Osteocyte (in vitro differentiated cells): ENCODE measurements at regions not wholly inside any gene's neighbourhood (a gene's known extent, or its start where the extent isn't known, plus 50 kb on each side); places are given as distances from the start of the nearest gene placed in this dataset.

ENCODE experiments used
- DNase-seq: peaks from one replicate; pipeline ENCODE4 v3.0.0; 2021; ENCODE audit warnings: mixed read lengths; ENCODE audit not compliant: unreplicated experiment; ENCODE audit errors: extremely low spot score
- H3K27ac Mint-ChIP-seq: one replicate; pipeline ENCODE4 v1.8.0; 2021; ENCODE audit warnings: mild to moderate bottlenecking, mixed read lengths; ENCODE audit not compliant: unreplicated experiment
- H3K27me3 Mint-ChIP-seq: one replicate; pipeline ENCODE4 v1.8.0; 2021; ENCODE audit warnings: mixed read lengths; ENCODE audit not compliant: unreplicated experiment
- H3K36me3 Mint-ChIP-seq: one replicate; pipeline ENCODE4 v1.8.0; 2021; ENCODE audit warnings: mixed read lengths; ENCODE audit not compliant: unreplicated experiment
- H3K4me1 Mint-ChIP-seq: one replicate; pipeline ENCODE4 v1.8.0; 2021; ENCODE audit warnings: mixed read lengths; ENCODE audit not compliant: unreplicated experiment
- H3K4me3 Mint-ChIP-seq: one replicate; pipeline ENCODE4 v1.8.0; 2021; ENCODE audit warnings: mild to moderate bottlenecking, moderate library complexity, mixed read lengths; ENCODE audit not compliant: unreplicated experiment
- H3K9me3 Mint-ChIP-seq: one replicate; pipeline ENCODE4 v1.8.0; 2021; ENCODE audit warnings: mixed read lengths; ENCODE audit not compliant: unreplicated experiment
- TF ChIP-seq, protein P1 (sequence below): fragments of 200-600 bp; sonication (generic); IDR thresholded peaks from 2 replicates; pipeline ENCODE4 v1.5.0; 2021; ENCODE audit warnings: antibody characterized with exemption, mild to moderate bottlenecking, moderate library complexity

DNA sequence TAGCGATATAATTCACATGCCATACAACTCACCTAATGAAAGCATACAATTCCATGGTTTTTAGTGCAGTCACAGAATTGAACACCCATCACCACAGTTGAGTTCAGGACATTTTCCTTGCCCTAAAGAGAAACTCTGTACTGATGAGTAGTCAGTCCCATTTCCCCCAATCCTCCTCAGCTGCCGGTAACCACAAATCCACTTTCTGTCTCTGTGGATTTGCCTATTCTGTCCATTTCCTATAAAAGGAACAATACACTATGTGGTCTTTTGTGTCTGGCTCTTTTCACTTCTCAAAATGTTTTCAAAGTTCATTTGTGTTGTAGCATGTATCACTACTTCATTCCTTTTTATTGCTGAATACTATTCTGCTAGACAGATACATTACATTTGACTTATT is 67.9 kb upstream of the TGM3 start:
- no peaks in the 10 kb centered on the region for H3K27me3 Mint-ChIP-seq
- H3K9me3 Mint-ChIP-seq = no peaks in the 10 kb centered on the region
- no peak for DNase-seq
- no peaks in the 10 kb centered on the region for H3K4me1 Mint-ChIP-seq
- H3K36me3 Mint-ChIP-seq = no peaks in the 10 kb centered on the region
- no peak overlapping the region for H3K4me3 Mint-ChIP-seq
- TF ChIP-seq, protein P1, sequence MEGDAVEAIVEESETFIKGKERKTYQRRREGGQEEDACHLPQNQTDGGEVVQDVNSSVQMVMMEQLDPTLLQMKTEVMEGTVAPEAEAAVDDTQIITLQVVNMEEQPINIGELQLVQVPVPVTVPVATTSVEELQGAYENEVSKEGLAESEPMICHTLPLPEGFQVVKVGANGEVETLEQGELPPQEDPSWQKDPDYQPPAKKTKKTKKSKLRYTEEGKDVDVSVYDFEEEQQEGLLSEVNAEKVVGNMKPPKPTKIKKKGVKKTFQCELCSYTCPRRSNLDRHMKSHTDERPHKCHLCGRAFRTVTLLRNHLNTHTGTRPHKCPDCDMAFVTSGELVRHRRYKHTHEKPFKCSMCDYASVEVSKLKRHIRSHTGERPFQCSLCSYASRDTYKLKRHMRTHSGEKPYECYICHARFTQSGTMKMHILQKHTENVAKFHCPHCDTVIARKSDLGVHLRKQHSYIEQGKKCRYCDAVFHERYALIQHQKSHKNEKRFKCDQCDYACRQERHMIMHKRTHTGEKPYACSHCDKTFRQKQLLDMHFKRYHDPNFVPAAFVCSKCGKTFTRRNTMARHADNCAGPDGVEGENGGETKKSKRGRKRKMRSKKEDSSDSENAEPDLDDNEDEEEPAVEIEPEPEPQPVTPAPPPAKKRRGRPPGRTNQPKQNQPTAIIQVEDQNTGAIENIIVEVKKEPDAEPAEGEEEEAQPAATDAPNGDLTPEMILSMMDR = no peak
- no peak overlapping the region for H3K27ac Mint-ChIP-seq

DNA sequence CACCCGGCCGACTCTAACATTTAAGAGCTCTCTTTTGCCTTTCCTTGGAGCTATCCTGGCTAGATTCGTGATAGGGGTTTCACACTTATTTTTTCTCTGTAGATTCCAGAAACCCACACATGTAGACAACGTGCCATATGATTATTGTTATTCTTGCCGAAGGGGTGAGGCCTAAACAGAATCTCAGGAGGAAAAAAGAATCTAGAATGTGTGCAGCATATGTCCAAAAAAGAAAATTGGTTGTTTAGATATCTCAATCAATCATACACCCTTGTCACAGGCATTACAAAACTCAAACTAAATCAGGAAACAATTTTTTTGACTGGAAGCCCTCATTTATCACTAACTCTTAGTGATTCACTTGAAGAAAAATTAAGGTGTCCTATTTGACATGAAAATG is 66.9 kb upstream of the TGM3 start:
- H3K9me3 Mint-ChIP-seq = no peaks in the 10 kb centered on the region
- no peaks in the 10 kb centered on the region for H3K36me3 Mint-ChIP-seq
- no peak for DNase-seq
- no peaks in the 10 kb centered on the region for H3K27me3 Mint-ChIP-seq
- no peak overlapping the region for H3K4me3 Mint-ChIP-seq
- no peaks in the 10 kb centered on the region for H3K4me1 Mint-ChIP-seq
- TF ChIP-seq, protein P1 = no peak
- no peak overlapping the region for H3K27ac Mint-ChIP-seq

DNA sequence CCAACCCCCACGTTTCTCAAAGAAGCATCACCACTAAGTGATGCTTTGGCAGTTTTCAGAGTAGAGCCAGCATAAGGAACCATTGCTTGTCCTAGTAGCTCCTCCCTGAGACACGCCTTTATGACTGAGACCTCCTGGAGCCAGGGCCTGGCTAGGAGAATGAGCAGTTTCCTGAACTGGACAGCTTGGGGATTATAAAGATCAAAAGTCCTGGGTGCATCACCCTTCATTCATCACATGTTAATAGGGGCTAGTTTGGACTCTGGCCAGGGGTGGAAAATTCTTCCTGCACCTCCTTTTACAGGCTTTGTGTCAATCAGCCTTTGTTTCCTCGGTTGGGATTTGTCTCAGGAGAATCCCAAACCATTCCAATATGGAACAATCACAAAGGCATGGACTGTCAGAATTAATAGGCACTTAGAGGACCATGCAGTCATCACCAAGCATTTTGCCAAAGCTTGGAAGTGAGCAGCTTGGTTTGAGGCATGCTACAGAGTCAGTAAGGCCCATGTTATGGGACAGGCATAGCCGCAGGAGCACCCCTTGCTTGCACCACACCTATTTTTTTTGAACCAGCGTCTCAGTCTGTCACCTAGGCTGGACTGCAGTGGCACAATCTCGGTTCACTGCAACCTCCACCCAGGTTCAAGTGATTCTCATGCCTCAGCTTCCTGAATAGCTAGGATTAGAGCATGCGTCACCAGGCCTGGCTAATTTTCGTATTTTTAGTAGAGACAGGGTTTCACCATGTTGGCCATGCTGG is 64.9 kb upstream of the TGM3 start:
- peaks cover 2% of the 10 kb centered on the region for H3K4me1 Mint-ChIP-seq

DNA sequence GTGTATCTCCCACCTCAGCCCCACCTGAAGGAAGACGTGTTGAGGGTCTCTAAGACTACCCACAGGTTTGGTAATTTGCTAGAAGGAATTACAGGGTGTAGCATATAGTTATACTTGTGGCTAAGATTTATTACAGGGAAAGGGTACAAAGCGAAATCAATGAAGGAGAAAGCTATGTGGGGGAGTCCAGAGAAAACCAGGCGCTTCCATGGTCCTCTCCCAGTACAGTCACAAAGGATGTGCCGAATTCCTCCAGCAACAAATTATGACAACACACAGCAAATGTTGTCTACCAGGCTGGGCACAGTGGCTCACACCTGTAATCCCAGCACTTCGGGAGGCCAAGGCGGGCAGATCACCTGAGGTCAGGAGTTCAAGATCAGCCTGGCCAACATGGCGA is 64.1 kb upstream of the TGM3 start:
- H3K4me1 Mint-ChIP-seq = peaks cover 2% of the 10 kb centered on the region
- no peak overlapping the region for H3K27ac Mint-ChIP-seq

More for the DNA sequence above, 64.9 kb upstream of the TGM3 start:
- Mint-ChIP-seq H3K27me3 (no peaks in the 10 kb centered on the region), H3K36me3 (no peaks in the 10 kb centered on the region), H3K27ac (no peak overlapping the region), H3K9me3 (no peaks in the 10 kb centered on the region), H3K4me3 (no peak overlapping the region)
- TF ChIP-seq, protein P1 = no peak
- no peak for DNase-seq

DNA sequence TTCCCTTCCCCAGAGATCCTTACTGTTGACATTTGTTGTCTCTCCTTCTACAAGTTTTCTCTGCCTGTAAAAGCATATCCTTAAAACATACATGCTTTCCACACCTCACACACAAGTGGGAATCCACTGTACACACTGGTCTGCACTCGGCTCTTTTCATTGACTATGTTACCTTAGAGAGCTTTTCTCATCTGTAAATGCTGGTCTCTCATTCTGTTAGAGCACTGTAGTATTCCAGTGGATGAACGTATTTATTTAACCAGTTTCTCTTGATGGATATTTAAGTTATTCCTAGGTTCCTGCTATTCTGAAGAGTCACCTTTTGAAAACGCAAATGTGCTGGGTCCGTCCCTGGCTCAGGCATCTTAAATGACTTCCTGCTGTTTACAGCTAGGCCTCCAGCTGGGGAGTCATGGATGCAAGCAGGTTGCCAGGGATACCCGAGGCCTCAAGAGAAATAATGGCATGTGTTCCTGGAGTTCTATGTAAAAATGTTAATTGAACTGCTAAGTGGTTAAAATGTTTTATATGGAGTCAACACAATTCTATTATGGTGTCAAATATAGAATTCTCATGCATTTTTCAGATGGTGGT is 61.1 kb upstream of the TGM3 start:
- TF ChIP-seq, protein P1 = no peak
- DNase-seq = no peak
- Mint-ChIP-seq H3K4me3 (no peak overlapping the region), H3K36me3 (no peaks in the 10 kb centered on the region), H3K27me3 (no peaks in the 10 kb centered on the region), H3K27ac (no peak overlapping the region), H3K4me1 (peaks cover 2% of the 10 kb centered on the region), H3K9me3 (no peaks in the 10 kb centered on the region)

More for the DNA sequence above, 64.1 kb upstream of the TGM3 start:
- H3K9me3 Mint-ChIP-seq = no peaks in the 10 kb centered on the region
- H3K36me3 Mint-ChIP-seq = no peaks in the 10 kb centered on the region
- no peaks in the 10 kb centered on the region for H3K27me3 Mint-ChIP-seq
- TF ChIP-seq, protein P1 = no peak
- no peak overlapping the region for H3K4me3 Mint-ChIP-seq
- no peak for DNase-seq
